H1 (cell line): ENCODE measurements at regions not wholly inside any gene's neighbourhood (a gene's known extent, or its start where the extent isn't known, plus 50 kb on each side); places are given as distances from the start of the nearest gene placed in this dataset.

Experiments
- CTCF ChIA-PET: fragments of 300-600 bp; sonication (Branson Sonifier 250); formaldehyde crosslinking; loops from one replicate; lab custom pipeline; 2021; ENCODE audit not compliant: partially characterized antibody; lab: Charles Lee
- POLR2A ChIA-PET: fragments of 300-600 bp; sonication (Branson Sonifier 250); formaldehyde crosslinking; loops from one replicate; lab custom pipeline; 2021; ENCODE audit warnings: inconsistent platforms; ENCODE audit not compliant: partially characterized antibody; lab: Charles Lee
- DNase-seq, 2 experiments: peaks; one replicate each; pipeline versions ENCODE4 v3.0.0 to v3.0.0-alpha.2; 2010 to 2022; ENCODE audit warnings: low spot score in 2 of 2, low read depth in 1 of 2, mixed read lengths in 1 of 2
- FAIRE-seq: peaks from 2 replicates; lab custom pipeline; 2011; peaks lifted over from hg19 to GRCh38; lab: Jason Lieb, UNC
- H2AFZ ChIP-seq: 2 replicates; pipeline ENCODE4 v1.8.1; 2012; ENCODE audit warnings: low read length, inconsistent platforms
- H2AK5ac ChIP-seq: 2 replicates; pipeline ENCODE4 v1.6.1; 2013; ENCODE audit warnings: low read depth, low read length
- H2BK120ac ChIP-seq: replicated peaks from 2 replicates; pipeline ENCODE3; 2013; ENCODE audit warnings: low read depth, low read length, inconsistent platforms
- H2BK12ac ChIP-seq: 2 replicates; pipeline ENCODE4 v1.6.1; 2013; ENCODE audit warnings: low read depth, low read length
- H2BK15ac ChIP-seq: 2 replicates; pipeline ENCODE4 v1.6.1; 2013; ENCODE audit warnings: low read length
- H2BK20ac ChIP-seq: 2 replicates; pipeline ENCODE4 v1.6.1; 2013; ENCODE audit warnings: low read length
- H2BK5ac ChIP-seq: 2 replicates; pipeline ENCODE4 v1.6.1; 2013; ENCODE audit warnings: low read depth, low read length
- H3K14ac ChIP-seq: 2 replicates; pipeline ENCODE4 v1.6.1; 2013; ENCODE audit warnings: inconsistent platforms; ENCODE audit not compliant: insufficient read length
- H3K18ac ChIP-seq: 2 replicates; pipeline ENCODE4 v1.6.1; 2013; ENCODE audit warnings: low read length; ENCODE audit errors: extremely low read depth
- H3K23ac ChIP-seq: 2 replicates; pipeline ENCODE4 v1.6.1; 2013; ENCODE audit warnings: inconsistent platforms; ENCODE audit not compliant: insufficient read length
- H3K23me2 ChIP-seq: 2 replicates; pipeline ENCODE4 v1.6.1; 2013; ENCODE audit warnings: low read depth, low read length
- H3K27ac ChIP-seq: 2 replicates; pipeline ENCODE4 v1.6.1; 2011; ENCODE audit warnings: low read depth, low read length, inconsistent platforms
- H3K27me3 ChIP-seq, 4 experiments: replicated peaks in 1 of 4; 1 replicate in 1 of 4; 2 replicates in 3 of 4; pipeline versions ENCODE4 v1.6.1 to v1.8.1; 2011 to 2013; ENCODE audit warnings: low read length in 3 of 4, mild to moderate bottlenecking in 3 of 4, inconsistent platforms in 2 of 4, mixed read lengths in 2 of 4, moderate library complexity in 1 of 4; ENCODE audit not compliant: control insufficient read depth in 3 of 4, insufficient read depth in 3 of 4; ENCODE audit errors: extremely low read depth in 1 of 4
- H3K36me3 ChIP-seq, 4 experiments: 2 replicates each; pipeline versions ENCODE4 v1.6.1 to v1.8.1; 2011 to 2013; ENCODE audit warnings: mild to moderate bottlenecking in 4 of 4, low read length in 3 of 4, moderate library complexity in 2 of 4, control low read depth in 1 of 4, inconsistent platforms in 1 of 4; ENCODE audit not compliant: insufficient read depth in 4 of 4, control insufficient read depth in 2 of 4
- H3K4ac ChIP-seq: replicated peaks from 2 replicates; pipeline ENCODE3; 2013; ENCODE audit warnings: low read length, low read depth, mixed read lengths, inconsistent platforms; ENCODE audit not compliant: insufficient read length
- H3K4me1 ChIP-seq, 4 experiments: replicated peaks in 1 of 4; 1 replicate in 1 of 4; 2 replicates in 3 of 4; pipeline versions ENCODE4 v1.6.1 to v1.8.1; 2011 to 2013; ENCODE audit warnings: low read length in 3 of 4, inconsistent platforms in 2 of 4, mixed read lengths in 1 of 4; ENCODE audit not compliant: insufficient read depth in 4 of 4, control insufficient read depth in 3 of 4
- H3K4me2 ChIP-seq, 2 experiments: 2 replicates each; pipeline versions ENCODE4 v1.6.1 to v1.8.1; 2011 to 2013; ENCODE audit warnings: low read depth in 2 of 2, low read length in 2 of 2, control low read depth in 1 of 2, inconsistent platforms in 1 of 2, mild to moderate bottlenecking in 1 of 2; ENCODE audit not compliant: insufficient read depth in 1 of 2
- H3K4me3 ChIP-seq, 4 experiments: fragments of 200-600, 300-600 bp in 1 of 4; sonication (generic), shearing (Covaris generic), sonication (Bioruptor Twin) in 1 of 4; 2 replicates each; pipeline versions ENCODE4 v1.5.1 to v1.8.1; 2011 to 2016; ENCODE audit warnings: low read length in 4 of 4, low read depth in 3 of 4, control low read depth in 2 of 4, inconsistent platforms in 2 of 4, mild to moderate bottlenecking in 2 of 4, mixed read lengths in 1 of 4, moderate library complexity in 1 of 4; ENCODE audit not compliant: insufficient read depth in 2 of 4; ENCODE audit errors: extremely low read depth in 1 of 4
- H3K56ac ChIP-seq: replicated peaks from 2 replicates; pipeline ENCODE3; 2013; ENCODE audit warnings: low read depth, mild to moderate bottlenecking, mixed read lengths, low read length, inconsistent platforms; ENCODE audit not compliant: insufficient read length
- H3K79me1 ChIP-seq: 2 replicates; pipeline ENCODE4 v1.6.1; 2013; ENCODE audit warnings: low read depth, low read length, control low read depth
- H3K79me2 ChIP-seq, 2 experiments: 2 replicates each; pipeline versions ENCODE4 v1.6.1 to v1.8.1; 2012 to 2013; ENCODE audit warnings: low read length in 2 of 2, mild to moderate bottlenecking in 2 of 2, inconsistent platforms in 1 of 2; ENCODE audit not compliant: insufficient read depth in 2 of 2, control insufficient read depth in 1 of 2
- H3K9ac ChIP-seq, 4 experiments: replicated peaks in 1 of 4; 1 replicate in 1 of 4; 2 replicates in 3 of 4; pipeline versions ENCODE4 v1.6.1 to v1.8.1; 2011 to 2013; ENCODE audit warnings: low read depth in 3 of 4, low read length in 3 of 4, control low read depth in 2 of 4, mild to moderate bottlenecking in 2 of 4, moderate library complexity in 2 of 4, inconsistent platforms in 1 of 4; ENCODE audit errors: extremely low read depth in 1 of 4
- H3K9me3 ChIP-seq, 2 experiments: 2 replicates each; pipeline versions ENCODE4 v1.6.1 to v1.8.1; 2012 to 2013; ENCODE audit warnings: mild to moderate bottlenecking in 2 of 2, moderate library complexity in 2 of 2, control low read depth in 1 of 2, inconsistent platforms in 1 of 2, low read depth in 1 of 2, low read length in 1 of 2, mixed read lengths in 1 of 2; ENCODE audit not compliant: insufficient read depth in 2 of 2
- H4K20me1 ChIP-seq, 2 experiments: replicated peaks in 1 of 2; 2 replicates each; pipeline versions ENCODE3 to v1.8.1; 2011 to 2013; ENCODE audit warnings: inconsistent platforms in 2 of 2, low read length in 2 of 2, mild to moderate bottlenecking in 1 of 2; ENCODE audit not compliant: insufficient read depth in 2 of 2, control insufficient read depth in 1 of 2
- H4K5ac ChIP-seq: 2 replicates; pipeline ENCODE4 v1.6.1; 2013; ENCODE audit warnings: low read length, low read depth, mixed read lengths, inconsistent platforms; ENCODE audit not compliant: insufficient read length
- H4K8ac ChIP-seq: 2 replicates; pipeline ENCODE4 v1.8.0; 2013; ENCODE audit warnings: mild to moderate bottlenecking, moderate library complexity, low read length, inconsistent platforms; ENCODE audit not compliant: insufficient read depth; ENCODE audit errors: extremely low read depth
- H4K91ac ChIP-seq: replicated peaks from 2 replicates; pipeline ENCODE3; 2013; ENCODE audit warnings: low read length, mixed read lengths, inconsistent platforms; ENCODE audit not compliant: insufficient read length
- ASH2L ChIP-seq: fragments of 200-600, 300-600 bp; sonication (generic); IDR thresholded peaks from one replicate; pipeline ENCODE4 v1.7.1; 2017; ENCODE audit warnings: low read length
- BACH1 ChIP-seq: IDR thresholded peaks from 2 replicates; pipeline ENCODE4 v1.6.1; 2012; ENCODE audit warnings: low read length, improper control_type of control experiment
- CHD2 ChIP-seq: IDR thresholded peaks from 2 replicates; pipeline ENCODE4 v1.6.1; 2012; ENCODE audit warnings: low read length, improper control_type of control experiment
- EP300 ChIP-seq, 2 experiments: IDR thresholded peaks; 1 replicate in 1 of 2; 2 replicates in 1 of 2; pipeline ENCODE4 v1.6.1; 2011 to 2012; ENCODE audit warnings: low read depth in 2 of 2, low read length in 2 of 2, mild to moderate bottlenecking in 2 of 2, borderline replicate concordance in 1 of 2, inconsistent platforms in 1 of 2, moderate library complexity in 1 of 2
- HDAC6 ChIP-seq: IDR thresholded peaks from one replicate; pipeline ENCODE4 v1.7.1; 2012; ENCODE audit warnings: low read depth, mild to moderate bottlenecking, inconsistent platforms, low read length, moderate library complexity
- MAFK ChIP-seq: IDR thresholded peaks from 2 replicates; pipeline ENCODE4 v1.6.1; 2012; ENCODE audit warnings: low read depth, mild to moderate bottlenecking, improper control_type of control experiment, low read length
- MAX ChIP-seq: IDR thresholded peaks from 2 replicates; pipeline ENCODE4 v1.6.1; 2012; ENCODE audit warnings: inconsistent platforms
- PHF8 ChIP-seq: fragments of 200-600 bp; sonication (generic); conservative IDR thresholded peaks from 2 replicates; pipeline ENCODE4 v1.7.1; 2012; ENCODE audit warnings: low read depth, mild to moderate bottlenecking, inconsistent platforms, low read length, moderate library complexity
- POU5F1 ChIP-seq: IDR thresholded peaks from 2 replicates; pipeline ENCODE4 v1.6.1; 2011; ENCODE audit warnings: low read depth, mild to moderate bottlenecking, low read length, moderate library complexity
- RBBP5 ChIP-seq: IDR thresholded peaks from 2 replicates; pipeline ENCODE4 v1.7.1; 2012; ENCODE audit warnings: low read depth, mild to moderate bottlenecking, inconsistent platforms, low read length, moderate library complexity, borderline replicate concordance
- RXRA ChIP-seq: IDR thresholded peaks from 2 replicates; pipeline ENCODE4 v1.6.1; 2011; ENCODE audit warnings: low read depth, mild to moderate bottlenecking, low read length, moderate library complexity; ENCODE audit not compliant: insufficient read depth
- SIRT6 ChIP-seq: IDR thresholded peaks from one replicate; pipeline ENCODE4 v1.7.1; 2012; ENCODE audit warnings: low read length, inconsistent platforms
- TBP ChIP-seq: IDR thresholded peaks from 2 replicates; pipeline ENCODE4 v1.6.1; 2011; ENCODE audit warnings: low read depth, low read length, improper control_type of control experiment
- TCF12 ChIP-seq: IDR thresholded peaks from 2 replicates; pipeline ENCODE4 v1.6.1; 2011; ENCODE audit warnings: low read depth, mild to moderate bottlenecking, low read length
- ZNF274 ChIP-seq: IDR thresholded peaks from 2 replicates; pipeline ENCODE4 v1.7.0; 2012; ENCODE audit warnings: low read length, borderline replicate concordance; ENCODE audit errors: extremely low read depth

DNA sequence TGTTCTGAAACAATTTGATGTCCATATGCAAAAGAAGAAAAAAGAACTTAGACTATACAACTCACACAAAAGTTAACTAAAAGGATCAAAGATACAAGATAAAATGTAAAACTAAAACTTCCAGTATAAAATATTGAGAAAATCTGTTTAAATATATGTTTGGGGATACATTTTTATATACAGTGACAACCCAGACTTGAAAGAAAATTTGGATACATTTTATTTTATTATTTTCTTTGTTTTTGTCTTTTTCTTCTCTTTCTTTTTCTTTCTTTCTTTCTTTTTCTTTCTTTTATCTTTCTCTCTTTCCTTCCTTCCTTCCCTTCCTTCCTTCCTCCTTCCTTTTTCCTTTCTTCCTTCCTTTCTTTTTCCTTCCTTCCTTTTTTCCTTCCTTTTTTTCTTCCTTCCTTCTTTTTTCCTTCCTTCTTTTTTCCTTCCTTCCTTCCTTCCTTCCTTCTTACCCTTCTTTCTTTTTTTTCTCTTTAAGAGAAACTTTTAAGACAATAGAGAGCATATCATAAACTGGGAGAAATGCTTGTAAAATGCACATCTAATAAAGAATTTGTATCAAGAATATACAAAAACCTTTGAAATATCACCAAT, 954.5 kb upstream of the LRFN5 start:
- Histone ChIP-seq H3K79me2 (no peaks in the 10 kb centered on the region), H2BK20ac (no peak overlapping the region), H3K9me3 (no peaks in the 10 kb centered on the region), H4K8ac (no peak overlapping the region), H3K23me2 (no peaks in the 10 kb centered on the region), H3K4me1 (no peaks in the 10 kb centered on the region), H2BK12ac (no peak overlapping the region), H2BK120ac (no peak overlapping the region), H3K56ac (no peak overlapping the region), H3K9ac (no peak overlapping the region), H3K4me2 (no peak overlapping the region), H2BK5ac (no peak overlapping the region), H3K4ac (no peak overlapping the region), H2AFZ (no peak overlapping the region), H3K23ac (no peak overlapping the region), H3K36me3 (no peaks in the 10 kb centered on the region), H3K79me1 (no peaks in the 10 kb centered on the region), H3K14ac (no peak overlapping the region), H3K27ac (no peak overlapping the region), H2BK15ac (no peak overlapping the region), H3K27me3 (peaks cover 0 to 1% (median 0%) of the 10 kb centered on the region in 4 experiments; a peak in 1 of 7 replicates), H3K18ac (no peak overlapping the region), H4K91ac (no peak overlapping the region), H4K20me1 (no peaks in the 10 kb centered on the region), H2AK5ac (no peak overlapping the region), H3K4me3 (no peak overlapping the region), H4K5ac (no peak overlapping the region)
- CTCF ChIA-PET: no interaction called here
- DNase-seq (no peak), FAIRE-seq (no peak)
- POLR2A ChIA-PET: no interaction called here
- TF ChIP-seq PHF8 (no peak), BACH1 (no peak), MAFK (no peak), CHD2 (no peak), HDAC6 (no peak), MAX (no peak), ZNF274 (no peak), EP300 (IDR thresholded peaks at IDR 0.05; ENCODE audit: borderline replicate concordance in 1 of 2, low read depth in 2 of 2, low read length in 2 of 2) (no peak), RBBP5 (no peak), SIRT6 (no peak), ASH2L (no peak), RXRA (no peak), TBP (no peak), TCF12 (no peak), POU5F1 (no peak)
